Keratinocyte (primary cell): ENCODE measurements at regions not wholly inside any gene's neighbourhood (a gene's known extent, or its start where the extent isn't known, plus 50 kb on each side); places are given as distances from the start of the nearest gene placed in this dataset.
"Not testable (repeated sequence)": the region's sequence is repeated elsewhere in the genome, so short reads cannot be mapped to it uniquely, and the experiment has no call there.

Experiments used
- DNase-seq: peaks from one replicate; pipeline ENCODE4 v3.0.0-alpha.2; 2011; ENCODE audit warnings: low read depth, missing footprints, low spot score
- FAIRE-seq: peaks from 2 replicates; lab custom pipeline; 2011; peaks lifted over from hg19 to GRCh38; lab: Jason Lieb, UNC
- H2AFZ ChIP-seq: 2 replicates; pipeline ENCODE4 v1.6.0; 2012; ENCODE audit warnings: low read length, control low read depth, inconsistent platforms; ENCODE audit not compliant: control insufficient read depth
- H3K27ac ChIP-seq: 2 replicates; pipeline ENCODE4 v1.5.1; 2011; ENCODE audit warnings: low read length; ENCODE audit not compliant: control insufficient read depth, insufficient read depth
- H3K27me3 ChIP-seq: 3 replicates; pipeline ENCODE4 v1.6.0; 2011; ENCODE audit warnings: low read length; ENCODE audit not compliant: control insufficient read depth, insufficient read depth; ENCODE audit errors: extremely low read depth
- H3K36me3 ChIP-seq, 2 experiments: 2 replicates in 1 of 2; 3 replicates in 1 of 2; pipeline ENCODE4 v1.5.1; 2011; ENCODE audit warnings: low read length in 2 of 2, mild to moderate bottlenecking in 1 of 2; ENCODE audit not compliant: control insufficient read depth in 2 of 2, insufficient read depth in 2 of 2; ENCODE audit errors: extremely low read depth in 1 of 2
- H3K4me1 ChIP-seq: 3 replicates; pipeline ENCODE4 v1.5.1; 2011; ENCODE audit warnings: low read length; ENCODE audit not compliant: control insufficient read depth, insufficient read depth; ENCODE audit errors: extremely low read depth
- H3K4me2 ChIP-seq: 3 replicates; pipeline ENCODE4 v1.6.0; 2011; ENCODE audit warnings: low read depth, low read length; ENCODE audit not compliant: control insufficient read depth, insufficient read depth; ENCODE audit errors: extremely low read depth
- H3K4me3 ChIP-seq, 3 experiments: fragments of 200-600 bp in 1 of 3; sonication (generic) in 1 of 3; 2 replicates in 2 of 3; 3 replicates in 1 of 3; pipeline ENCODE4 v1.5.1; 2011 to 2016; ENCODE audit warnings: low read length in 3 of 3, mild to moderate bottlenecking in 3 of 3, control low read depth in 2 of 3, inconsistent platforms in 1 of 3, low read depth in 1 of 3, mixed read lengths in 1 of 3, mixed run types in 1 of 3, moderate library complexity in 1 of 3; ENCODE audit not compliant: control insufficient read depth in 2 of 3, insufficient read depth in 2 of 3; ENCODE audit errors: extremely low read depth in 1 of 3
- H3K79me2 ChIP-seq: 2 replicates; pipeline ENCODE4 v1.6.0; 2012; ENCODE audit warnings: low read length; ENCODE audit not compliant: control insufficient read depth, insufficient read depth
- H3K9ac ChIP-seq: 3 replicates; pipeline ENCODE4 v1.6.0; 2011; ENCODE audit warnings: low read length; ENCODE audit not compliant: control insufficient read depth, insufficient read depth; ENCODE audit errors: extremely low read depth
- H3K9me1 ChIP-seq: 3 replicates; pipeline ENCODE4 v1.6.0; 2011; ENCODE audit warnings: low read length; ENCODE audit not compliant: control insufficient read depth, insufficient read depth; ENCODE audit errors: extremely low read depth
- H3K9me3 ChIP-seq: 2 replicates; pipeline ENCODE4 v1.5.1; 2012; ENCODE audit warnings: low read depth, low read length; ENCODE audit not compliant: control insufficient read depth
- H4K20me1 ChIP-seq: 3 replicates; pipeline ENCODE4 v1.6.0; 2011; ENCODE audit warnings: low read length; ENCODE audit not compliant: control insufficient read depth, insufficient read depth; ENCODE audit errors: extremely low read depth
- CTCF ChIP-seq, 3 experiments: IDR thresholded peaks in 1 of 3; conservative IDR thresholded peaks in 1 of 3; optimal IDR thresholded peaks in 1 of 3; 2 replicates in 2 of 3; 3 replicates in 1 of 3; pipeline versions ENCODE3 to v1.5.1; 2011; ENCODE audit warnings: low read length in 3 of 3, mild to moderate bottlenecking in 3 of 3, moderate library complexity in 2 of 3, control low read depth in 1 of 3, inconsistent platforms in 1 of 3; ENCODE audit not compliant: insufficient read depth in 2 of 3; ENCODE audit errors: extremely low read depth in 1 of 3
- EZH2 ChIP-seq: IDR thresholded peaks from one replicate; pipeline ENCODE4 v1.6.1; 2012; ENCODE audit warnings: inconsistent platforms, mild to moderate bottlenecking, low read length, moderate library complexity
- dilution Hi-C: fragments of 300-500 bp; cut with MboI; formaldehyde crosslinking; loops from one replicate; pipeline ENCODE4 v1.7.0; 2020; ENCODE audit warnings: low sequenced_read_pairs; ENCODE audit not compliant: extremely low pct_ligation_motif_present

- dilution Hi-C loops, result no loop called here
Observed at GRCh38 chr6:37089783-37090182, 80.2 kb upstream of the PIM1 start.

DNA sequence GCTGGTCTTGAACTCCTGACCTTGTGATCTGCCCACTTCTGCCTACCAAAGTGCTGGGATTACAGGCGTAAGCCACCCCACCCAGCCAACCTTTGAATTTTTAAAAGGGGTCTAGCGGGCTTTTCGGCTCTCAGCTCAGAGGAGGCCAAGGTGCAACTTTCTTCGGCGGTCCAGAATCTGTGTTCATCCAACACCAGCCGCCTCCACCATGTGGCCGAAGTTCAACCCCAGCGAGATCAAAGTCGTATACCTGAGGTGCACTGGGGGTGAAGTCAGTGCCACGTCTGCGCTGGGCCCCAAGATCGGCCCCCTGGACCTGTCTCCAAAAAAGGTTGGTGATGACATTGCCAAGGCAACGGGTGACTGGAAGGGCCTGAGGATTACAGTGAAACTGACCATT lies 78.8 kb upstream of the PIM1 start:
- FAIRE-seq, DNase-seq, H2AFZ ChIP-seq: not testable (repeated sequence)

More at GRCh38 chr6:37089783-37090182, 80.2 kb upstream of the PIM1 start:
- Histone ChIP-seq H3K9me3 (no peaks in the 10 kb centered on the region), H3K27ac (no peak overlapping the region), H3K27me3 (no peaks in the 10 kb centered on the region), H3K36me3 (no peaks in the 10 kb centered on the region), H3K79me2 (no peaks in the 10 kb centered on the region), H3K9me1 (no peaks in the 10 kb centered on the region), H3K4me3 (no peak overlapping the region), H3K4me2 (no peak overlapping the region), H3K9ac (no peak overlapping the region), H4K20me1 (no peaks in the 10 kb centered on the region), H2AFZ (no peak overlapping the region), H3K4me1 (peaks cover 14% of the 10 kb centered on the region)
- TF ChIP-seq CTCF (optimal IDR thresholded peaks at IDR 0.05 in 1 of 3, IDR thresholded peaks at IDR 0.05 in 1 of 3, conservative IDR thresholded peaks at IDR 0.05 in 1 of 3; ENCODE audit: extremely low read depth in 1 of 3, insufficient read depth in 2 of 3, low read length in 3 of 3) (no peak), EZH2 (no peak)
- DNase-seq (no peak), FAIRE-seq (no peak)

DNA sequence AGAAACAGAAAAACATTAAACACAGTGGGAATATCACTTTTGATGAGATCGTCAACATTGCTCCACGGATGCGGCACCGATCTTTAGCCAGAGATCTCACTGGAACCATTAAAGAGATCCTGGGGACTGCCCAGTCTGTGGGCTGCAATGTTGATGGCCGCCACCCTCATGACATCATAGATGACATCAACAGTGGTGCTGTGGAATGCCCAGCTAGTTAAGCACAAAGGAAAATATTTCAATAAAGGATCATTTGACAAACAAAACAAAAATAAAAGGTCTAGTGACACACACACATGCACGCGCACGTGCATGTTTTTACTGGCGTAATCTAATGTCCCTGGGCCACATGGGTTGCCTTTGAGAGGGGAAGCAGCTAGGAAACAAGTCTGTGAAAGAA lies 78.4 kb upstream of the PIM1 start:
- H3K9me3 ChIP-seq, H3K36me3 ChIP-seq, H3K4me2 ChIP-seq, H3K79me2 ChIP-seq, H4K20me1 ChIP-seq, H3K27ac ChIP-seq, H3K9me1 ChIP-seq, DNase-seq, H3K9ac ChIP-seq, H3K27me3 ChIP-seq, FAIRE-seq, H3K4me3 ChIP-seq, H2AFZ ChIP-seq, dilution Hi-C loops: not testable (repeated sequence)
- peaks cover 14% of the 10 kb centered on the region for H3K4me1 ChIP-seq

More for the DNA sequence above, 78.8 kb upstream of the PIM1 start:
- H3K9me3 ChIP-seq, H3K27me3 ChIP-seq, H3K36me3 ChIP-seq, H3K4me2 ChIP-seq, H4K20me1 ChIP-seq, H3K9ac ChIP-seq, H3K79me2 ChIP-seq, dilution Hi-C loops, H3K9me1 ChIP-seq, H3K27ac ChIP-seq, H3K4me3 ChIP-seq: not testable (repeated sequence)
- peaks cover 14% of the 10 kb centered on the region for H3K4me1 ChIP-seq
